Ammon's horn (tissue), 1 donor: ENCODE measurements at regions not wholly inside any gene's neighbourhood (a gene's known extent, or its start where the extent isn't known, plus 50 kb on each side); places are given as distances from the start of the nearest gene placed in this dataset.
"Not testable (repeated sequence)": the region's sequence is repeated elsewhere in the genome, so short reads cannot be mapped to it uniquely, and the experiment has no call there.

ENCODE experiments used
- DNase-seq: peaks from one replicate; pipeline ENCODE4 v3.0.0-alpha.2; 2016; ENCODE audit warnings: low spot score

DNA sequence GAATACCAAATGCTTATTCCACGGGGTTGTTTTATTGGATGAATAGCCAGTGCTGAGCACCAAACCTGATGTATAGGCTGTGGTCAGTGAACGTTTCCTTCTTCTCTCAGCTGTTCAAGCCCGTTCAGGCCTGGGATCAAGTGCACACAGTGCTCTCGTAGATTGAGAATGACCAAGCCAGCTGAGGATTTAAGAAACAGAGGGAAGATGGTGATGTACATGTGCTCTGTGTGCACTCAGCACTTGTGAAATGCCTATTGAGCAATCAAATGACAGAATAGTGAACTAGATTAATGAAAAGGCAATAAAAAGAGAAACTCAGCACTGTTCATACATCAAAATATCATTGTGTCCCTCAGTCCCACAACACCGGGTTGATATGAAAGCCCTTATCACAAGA, 302.5 kb downstream of the BMPER start:
- DNase-seq = no peak

GRCh38 chr7:34208878-34209621, 303.7 kb downstream of the BMPER start:
- peak; percentile 12 for DNase-seq

- no peak for DNase-seq
These were observed 305.7 kb downstream of the BMPER start for GRCh38 chr7:34211018-34211417.

DNA sequence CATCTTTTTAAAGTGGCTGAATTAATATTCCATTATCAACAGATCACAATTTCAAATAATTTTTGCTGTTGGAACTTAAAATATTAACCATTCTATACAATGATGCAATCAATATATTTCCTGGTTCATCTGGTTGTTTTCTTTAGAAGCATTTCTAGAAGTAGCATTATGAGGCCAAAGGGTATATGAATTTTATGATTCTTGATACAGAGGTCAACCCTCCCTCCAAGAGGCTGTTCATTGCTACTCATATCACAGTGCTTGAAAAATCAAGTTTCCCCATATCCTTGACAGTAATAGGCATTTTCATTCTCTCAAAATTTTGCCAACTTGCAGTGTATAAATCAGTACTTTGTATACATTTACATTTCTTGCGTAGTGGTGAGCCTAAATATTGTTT, 312.6 kb downstream of the BMPER start:
- DNase-seq = no peak

DNA sequence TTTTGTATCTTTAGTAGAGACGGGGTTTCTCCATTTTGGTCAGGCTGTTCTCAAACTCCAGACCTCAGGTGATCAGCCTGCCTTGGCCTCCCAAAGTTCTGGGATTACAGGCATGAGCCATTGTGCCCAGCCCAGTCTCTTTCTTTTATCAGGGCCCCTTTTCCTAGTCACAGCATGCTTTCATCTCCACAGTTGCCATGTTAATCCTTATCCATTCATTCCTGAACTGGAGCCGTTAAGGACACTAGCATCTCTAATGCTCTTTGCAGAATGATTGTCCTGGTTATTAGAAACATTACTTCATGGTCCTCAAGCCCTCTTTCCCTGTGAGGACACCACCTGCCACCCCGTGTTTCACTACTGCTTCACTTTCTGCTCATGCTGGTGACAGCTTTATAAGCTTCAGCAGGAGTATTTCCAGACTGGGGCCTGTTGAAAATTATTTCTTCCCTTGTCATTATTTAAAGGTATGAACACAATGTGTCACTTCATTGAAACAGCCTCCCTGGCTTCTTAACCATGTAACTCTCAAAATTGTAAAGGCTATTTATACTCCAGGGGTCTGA, 313.9 kb downstream of the BMPER start:
- DNase-seq = no peak

DNA sequence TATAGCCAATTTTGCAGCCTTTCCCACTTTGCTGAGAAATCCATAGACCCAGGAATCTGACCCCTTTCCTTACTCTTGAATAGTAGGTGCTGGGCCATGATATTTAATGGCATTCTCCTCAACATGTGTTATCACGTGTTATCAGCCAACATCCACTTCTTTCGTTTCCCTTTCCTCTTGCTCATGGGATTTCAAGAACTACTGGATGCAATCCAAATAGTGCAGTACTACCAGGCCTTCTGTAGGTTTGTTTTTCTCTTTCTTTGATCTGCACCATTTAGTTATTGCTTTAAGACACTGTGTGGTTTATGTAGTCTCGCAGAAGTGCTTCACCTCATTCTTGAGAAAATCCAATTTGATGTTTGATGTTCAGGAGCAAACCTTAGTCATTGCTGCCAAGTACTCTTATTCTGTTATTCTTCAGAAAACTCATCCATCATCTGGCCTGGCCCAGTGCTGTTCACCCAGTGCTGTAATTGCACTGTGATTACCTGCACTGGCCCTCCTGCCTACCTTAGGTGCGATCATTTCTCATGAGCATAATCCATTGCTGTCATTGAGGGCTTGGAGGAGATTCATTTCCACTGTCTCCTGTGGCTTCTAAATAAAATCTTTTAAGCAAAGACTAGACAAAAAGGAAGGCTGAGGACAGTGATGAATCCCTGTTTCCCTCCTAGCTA, 315.3 kb downstream of the BMPER start:
- no peak for DNase-seq

- DNase-seq = no peak
These were observed 317.0 kb downstream of the BMPER start for GRCh38 chr7:34222316-34222715.

GRCh38 chr7:34222722-34223121, 317.4 kb downstream of the BMPER start:
- no peak for DNase-seq

GRCh38 chr7:34224281-34224680, 318.9 kb downstream of the BMPER start:
- no peak for DNase-seq

GRCh38 chr7:34225193-34225592, 319.9 kb downstream of the BMPER start:
- no peak for DNase-seq

- DNase-seq = no peak
These were observed 322.2 kb downstream of the BMPER start for GRCh38 chr7:34227525-34227924.

GRCh38 chr7:34235101-34235500, 329.8 kb downstream of the BMPER start:
- not testable (repeated sequence) for DNase-seq

DNA sequence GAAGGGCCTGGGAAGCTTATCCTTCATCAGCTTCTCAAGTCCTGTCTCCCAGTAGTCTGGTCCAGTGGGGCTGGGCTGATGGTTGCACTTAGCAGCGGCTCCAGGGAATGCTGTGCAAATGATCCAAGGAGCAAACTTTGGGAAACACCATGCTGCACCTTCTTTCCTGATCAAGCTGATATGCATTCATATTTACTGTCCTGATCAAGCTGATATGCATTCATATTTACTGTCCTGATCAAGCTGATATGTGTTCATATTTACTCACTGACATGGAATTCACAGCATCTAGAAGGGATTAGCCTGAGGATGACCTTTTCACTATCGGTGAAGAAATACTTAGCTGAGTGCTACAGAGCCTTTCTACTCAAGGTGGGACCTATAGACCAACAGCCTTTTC, 330.7 kb downstream of the BMPER start:
- DNase-seq = no peak

DNA sequence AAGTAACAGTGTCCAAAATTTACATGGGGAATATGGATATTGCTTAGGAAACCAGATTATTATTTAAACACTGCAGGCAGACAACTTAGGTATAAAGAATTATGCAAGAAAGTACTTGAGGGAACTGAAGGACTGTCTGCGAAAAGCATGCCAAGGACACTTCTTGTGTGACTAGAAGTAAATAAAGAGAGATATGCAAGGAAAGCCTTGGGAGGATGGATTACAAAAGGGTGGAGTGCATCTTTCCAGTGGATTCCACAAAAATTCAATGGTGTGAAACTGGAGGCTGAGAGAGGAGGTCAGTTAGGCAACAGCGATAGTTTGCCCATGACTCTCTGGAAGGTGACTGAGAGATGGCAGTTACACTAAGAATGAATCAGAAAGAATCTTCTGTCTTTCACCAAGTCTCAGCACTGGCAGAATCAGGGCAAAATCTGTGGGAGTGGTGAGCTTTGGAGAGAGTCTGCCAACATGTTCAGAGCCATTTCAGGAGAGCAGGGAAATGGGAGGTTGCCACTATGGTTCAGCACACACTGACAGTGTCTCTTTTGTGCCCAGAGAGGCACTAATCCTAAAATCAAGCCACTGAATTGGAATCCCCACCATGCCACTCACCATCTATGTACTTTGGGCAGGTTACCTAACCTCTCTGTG, 331.6 kb downstream of the BMPER start:
- DNase-seq = no peak

GRCh38 chr7:34237493-34237849, 332.1 kb downstream of the BMPER start:
- no peak for DNase-seq

GRCh38 chr7:34240417-34240816, 335.1 kb downstream of the BMPER start:
- no peak for DNase-seq

GRCh38 chr7:34242391-34242790, 337.1 kb downstream of the BMPER start:
- DNase-seq = no peak

DNA sequence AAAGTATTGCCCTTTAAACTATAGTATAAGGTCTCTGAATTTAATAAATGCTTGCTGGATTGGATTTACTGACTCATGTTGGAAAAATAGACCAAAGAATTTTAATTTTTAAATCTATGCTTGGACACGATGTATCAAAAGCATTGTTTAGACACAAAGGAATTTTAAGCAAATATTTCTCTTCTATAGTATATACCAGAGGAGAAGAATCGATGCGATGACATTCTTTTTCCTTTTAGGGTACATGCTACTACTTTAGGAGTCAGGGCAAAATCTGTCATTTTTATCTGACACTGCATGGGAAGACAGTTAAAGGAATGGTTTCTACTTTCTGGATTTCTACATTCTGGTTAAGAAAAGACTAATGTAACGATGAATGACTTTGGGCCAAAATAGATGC, 339.9 kb downstream of the BMPER start:
- no peak for DNase-seq

DNA sequence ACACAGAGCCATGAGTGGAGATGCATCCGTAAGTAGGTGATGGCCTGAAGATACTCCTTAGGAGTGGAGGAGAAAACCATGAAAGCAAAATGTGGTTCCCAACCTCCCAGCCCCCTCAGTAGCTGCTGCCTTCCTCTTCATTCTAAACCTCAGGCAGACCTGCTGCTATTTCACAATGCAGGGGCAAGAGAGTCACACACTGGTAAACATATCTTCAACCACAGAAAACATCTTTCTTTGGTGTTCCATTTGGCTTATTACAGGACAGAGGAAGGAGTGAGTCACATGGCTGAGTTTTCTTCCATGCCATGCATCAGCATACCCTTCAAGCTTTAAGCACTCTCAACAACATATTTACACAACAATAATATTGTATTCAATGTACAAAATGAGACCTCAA, 342.1 kb downstream of the BMPER start:
- no peak for DNase-seq

DNA sequence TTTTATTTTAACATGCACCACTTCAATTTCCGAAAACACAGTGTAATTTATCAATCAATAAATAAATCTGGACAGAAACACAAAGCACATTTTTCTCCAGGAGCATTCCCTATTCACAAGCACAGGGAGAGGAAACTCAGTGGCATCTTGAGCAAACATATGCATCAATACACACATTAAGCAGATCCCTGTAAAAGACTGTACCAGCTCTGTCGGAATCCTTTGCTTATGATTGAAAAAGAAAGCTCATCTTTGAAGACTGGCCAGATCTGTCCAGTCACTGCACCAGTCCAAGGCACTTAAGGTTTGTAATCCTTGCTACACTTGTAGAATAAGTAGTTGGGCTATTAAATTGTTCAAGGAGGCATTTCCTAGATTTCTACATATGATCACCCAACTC, 343.9 kb downstream of the BMPER start:
- DNase-seq = no peak

- DNase-seq = no peak
These were observed 354.9 kb downstream of the BMPER start for GRCh38 chr7:34260279-34260678.

DNA sequence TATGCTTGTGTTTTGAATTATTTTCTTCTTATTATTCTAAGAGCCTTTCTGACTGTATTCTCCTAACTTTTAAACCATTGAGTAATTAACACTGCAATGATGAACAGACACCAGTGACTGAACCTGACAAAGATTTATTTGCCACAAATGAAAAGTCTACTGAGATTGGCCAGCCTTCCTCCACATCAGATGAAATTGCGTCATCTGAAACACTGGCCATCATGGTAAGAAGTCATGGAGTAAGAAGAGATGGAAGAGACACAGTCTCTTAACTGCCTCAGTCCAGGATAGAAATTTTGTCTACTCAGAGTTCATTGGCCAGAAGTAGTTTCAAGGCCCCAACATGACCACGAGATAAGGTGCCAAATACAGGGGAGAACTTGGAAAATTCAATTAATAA, 357.8 kb downstream of the BMPER start:
- no peak for DNase-seq

DNA sequence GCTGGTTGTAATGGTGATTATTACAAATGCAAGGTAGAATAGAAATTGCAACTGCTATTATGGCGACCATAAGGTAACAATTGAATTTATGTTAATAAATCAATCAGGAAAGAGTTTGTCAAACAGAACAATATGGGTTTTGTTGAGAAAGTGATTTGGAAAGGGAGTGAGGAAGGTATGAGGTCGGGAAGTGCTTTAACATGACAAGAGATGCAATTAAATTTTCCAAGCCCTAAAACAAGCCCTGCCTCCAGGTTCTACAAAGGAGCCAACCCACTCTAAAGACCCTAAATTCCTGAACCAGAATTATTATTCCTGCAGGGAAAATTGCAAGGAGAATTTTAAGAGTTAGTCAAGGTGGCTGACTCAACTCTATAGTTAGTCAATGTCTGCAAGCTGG, 363.7 kb downstream of the BMPER start:
- no peak for DNase-seq
